BE2C (cell line): ENCODE measurements at regions not wholly inside any gene's neighbourhood (a gene's known extent, or its start where the extent isn't known, plus 50 kb on each side); places are given as distances from the start of the nearest gene placed in this dataset.

Experiments used
- DNase-seq: peaks from one replicate; pipeline ENCODE4 v3.0.0-alpha.2; 2020
- H3K27me3 ChIP-seq: fragments of 250-450 bp; sonication (Bioruptor Pico); 2 replicates; pipeline ENCODE4 v1.5.1; 2020; ENCODE audit warnings: mild to moderate bottlenecking
- H3K36me3 ChIP-seq: fragments of 250-450 bp; sonication (Bioruptor Pico); 2 replicates; pipeline ENCODE4 v1.5.1; 2020; ENCODE audit warnings: mild to moderate bottlenecking
- H3K4me1 ChIP-seq: fragments of 250-450 bp; sonication (Bioruptor Pico); 2 replicates; pipeline ENCODE4 v1.5.1; 2020
- H3K4me3 ChIP-seq: 2 replicates; pipeline ENCODE4 v1.5.1; 2011; ENCODE audit warnings: low read depth, low read length
- H3K9me3 ChIP-seq: fragments of 250-450 bp; sonication (Bioruptor Pico); 2 replicates; pipeline ENCODE4 v1.5.1; 2020
- CTCF ChIP-seq: IDR thresholded peaks from 2 replicates; pipeline ENCODE4 v1.5.1; 2012; ENCODE audit warnings: mild to moderate bottlenecking, low read depth, low read length

GRCh38 chr12:124487834-124488165 is 79.6 kb downstream of the NCOR2 start:
- no peak overlapping the region for H3K4me3 ChIP-seq
- H3K36me3 ChIP-seq = peaks cover 62% of the 10 kb centered on the region
- H3K9me3 ChIP-seq = no peaks in the 10 kb centered on the region
- no peak for TF ChIP-seq CTCF
- peaks cover 29% of the 10 kb centered on the region for H3K4me1 ChIP-seq
- no peaks in the 10 kb centered on the region for H3K27me3 ChIP-seq
- DNase-seq = no peak

GRCh38 chr12:124487066-124487833 is 80.2 kb downstream of the NCOR2 start:
- no peaks in the 10 kb centered on the region for H3K9me3 ChIP-seq
- DNase-seq = peak; percentile 72
- H3K36me3 ChIP-seq = peaks cover 68% of the 10 kb centered on the region
- no peaks in the 10 kb centered on the region for H3K27me3 ChIP-seq
- no peak for TF ChIP-seq CTCF
- H3K4me3 ChIP-seq = no peak overlapping the region
- H3K4me1 ChIP-seq = peaks cover 29% of the 10 kb centered on the region

GRCh38 chr12:124486346-124486963 is 81.0 kb downstream of the NCOR2 start:
- Histone ChIP-seq H3K4me3 (no peak overlapping the region), H3K27me3 (no peaks in the 10 kb centered on the region), H3K36me3 (peaks cover 68% of the 10 kb centered on the region), H3K4me1 (peaks cover 28% of the 10 kb centered on the region), H3K9me3 (no peaks in the 10 kb centered on the region)
- no peak for DNase-seq
- no peak for TF ChIP-seq CTCF

GRCh38 chr12:124485371-124485770 is 82.0 kb downstream of the NCOR2 start:
- Histone ChIP-seq H3K4me3 (no peak overlapping the region), H3K4me1 (peaks cover 24% of the 10 kb centered on the region), H3K27me3 (no peaks in the 10 kb centered on the region), H3K36me3 (peaks cover 64% of the 10 kb centered on the region), H3K9me3 (no peaks in the 10 kb centered on the region)
- TF ChIP-seq CTCF = no peak
- DNase-seq = no peak

GRCh38 chr12:124484526-124484953 is 82.9 kb downstream of the NCOR2 start:
- no peak for TF ChIP-seq CTCF
- no peak for DNase-seq
- Histone ChIP-seq H3K9me3 (no peaks in the 10 kb centered on the region), H3K36me3 (peaks cover 64% of the 10 kb centered on the region), H3K4me3 (no peak overlapping the region), H3K27me3 (no peaks in the 10 kb centered on the region), H3K4me1 (peaks cover 31% of the 10 kb centered on the region)

GRCh38 chr12:124484067-124484466 is 83.3 kb downstream of the NCOR2 start:
- no peak for TF ChIP-seq CTCF
- no peaks in the 10 kb centered on the region for H3K9me3 ChIP-seq
- no peak overlapping the region for H3K4me3 ChIP-seq
- H3K27me3 ChIP-seq = no peaks in the 10 kb centered on the region
- peaks cover 31% of the 10 kb centered on the region for H3K4me1 ChIP-seq
- DNase-seq = no peak
- H3K36me3 ChIP-seq = peaks cover 66% of the 10 kb centered on the region
